ENCODE measurements at regions not wholly inside any gene's neighbourhood (a gene's known extent, or its start where the extent isn't known, plus 50 kb on each side); places are given as distances from the start of the nearest gene placed in this dataset.

DNA sequence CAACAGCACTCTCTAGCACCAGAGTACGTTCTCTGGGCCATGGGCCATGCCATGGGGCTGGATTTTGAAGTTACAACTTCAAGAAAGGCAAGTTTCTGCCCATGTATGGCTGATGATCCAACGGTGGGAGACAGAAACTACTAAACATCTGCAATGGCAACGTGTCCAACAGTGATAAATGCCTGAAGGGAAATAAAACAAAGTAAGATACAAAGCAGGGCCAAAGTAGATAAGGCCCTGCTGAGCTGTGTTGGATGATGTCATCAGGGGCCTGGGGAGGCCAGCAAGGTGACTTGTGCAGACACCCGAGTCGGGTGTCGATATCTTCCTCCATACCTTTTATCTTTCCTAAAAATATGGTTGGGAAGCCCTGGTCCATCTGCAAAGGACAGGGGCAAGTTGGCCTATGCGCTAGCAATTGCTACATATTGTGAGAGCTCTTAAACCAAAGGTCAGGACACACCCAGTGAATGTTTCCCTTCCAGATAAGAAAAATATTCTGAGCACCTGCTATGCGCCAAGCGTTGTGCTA is 487.2 kb downstream of the MN1 start:
- Histone ChIP-seq H2AFZ (ENCODE audit: low read length) (no peak overlapping the region), H3K9me3 (ENCODE audit: low read length) (no peaks in the 10 kb centered on the region), H4K20me1 (ENCODE audit: insufficient read depth, low read length) (no peaks in the 10 kb centered on the region), H3K4me1 (ENCODE audit: insufficient read depth, low read length, severe bottlenecking) (no peaks in the 10 kb centered on the region), H3K4me3 (ENCODE audit: low read depth, low read length, poor library complexity, severe bottlenecking) (no peak overlapping the region), H3K4me2 (ENCODE audit: low read length) (no peak overlapping the region), H3F3A (ENCODE audit: insufficient read depth, low read length) (no peaks in the 10 kb centered on the region), H3K9ac (ENCODE audit: low read length) (no peak overlapping the region), H3K79me2 (ENCODE audit: insufficient read depth, low read length) (no peaks in the 10 kb centered on the region), H3K36me3 (ENCODE audit: insufficient read depth, low read length) (no peaks in the 10 kb centered on the region), H3K27ac (ENCODE audit: low read depth, low read length, poor library complexity, severe bottlenecking) (no peak overlapping the region), H3K9me2 (ENCODE audit: low read depth, low read length) (no peaks in the 10 kb centered on the region), H3K27me3 (ENCODE audit: insufficient read depth, low read length) (no peaks in the 10 kb centered on the region)
- TF ChIP-seq, protein P1, sequence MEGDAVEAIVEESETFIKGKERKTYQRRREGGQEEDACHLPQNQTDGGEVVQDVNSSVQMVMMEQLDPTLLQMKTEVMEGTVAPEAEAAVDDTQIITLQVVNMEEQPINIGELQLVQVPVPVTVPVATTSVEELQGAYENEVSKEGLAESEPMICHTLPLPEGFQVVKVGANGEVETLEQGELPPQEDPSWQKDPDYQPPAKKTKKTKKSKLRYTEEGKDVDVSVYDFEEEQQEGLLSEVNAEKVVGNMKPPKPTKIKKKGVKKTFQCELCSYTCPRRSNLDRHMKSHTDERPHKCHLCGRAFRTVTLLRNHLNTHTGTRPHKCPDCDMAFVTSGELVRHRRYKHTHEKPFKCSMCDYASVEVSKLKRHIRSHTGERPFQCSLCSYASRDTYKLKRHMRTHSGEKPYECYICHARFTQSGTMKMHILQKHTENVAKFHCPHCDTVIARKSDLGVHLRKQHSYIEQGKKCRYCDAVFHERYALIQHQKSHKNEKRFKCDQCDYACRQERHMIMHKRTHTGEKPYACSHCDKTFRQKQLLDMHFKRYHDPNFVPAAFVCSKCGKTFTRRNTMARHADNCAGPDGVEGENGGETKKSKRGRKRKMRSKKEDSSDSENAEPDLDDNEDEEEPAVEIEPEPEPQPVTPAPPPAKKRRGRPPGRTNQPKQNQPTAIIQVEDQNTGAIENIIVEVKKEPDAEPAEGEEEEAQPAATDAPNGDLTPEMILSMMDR (IDR thresholded peaks at IDR 0.05; ENCODE audit: low read length), result no peak
- no peak for TF ChIP-seq EZH2 (IDR thresholded peaks at IDR 0.05; ENCODE audit: borderline replicate concordance, low read length)

DNA sequence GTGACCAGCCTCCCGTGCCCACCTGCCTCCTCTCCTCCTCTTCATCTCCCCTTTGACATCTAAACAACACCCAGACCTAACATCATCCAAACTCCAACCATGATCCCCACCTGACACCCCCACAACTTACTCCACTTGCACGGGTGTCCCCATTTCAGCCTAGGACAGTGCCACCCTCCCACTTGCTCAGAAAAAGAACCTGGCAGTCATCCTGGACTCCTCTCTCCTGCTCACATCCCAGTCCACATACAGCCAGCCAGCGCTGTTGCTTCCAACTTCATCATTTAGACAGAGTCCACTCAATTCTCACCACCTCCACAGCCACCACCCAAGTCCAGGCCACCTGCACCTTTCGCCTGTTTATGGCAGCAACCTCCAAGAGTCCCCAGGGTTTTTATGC is 485.7 kb downstream of the MN1 start:
- H3K9me3 ChIP-seq (ENCODE audit: low read length), result no peaks in the 10 kb centered on the region
- H4K20me1 ChIP-seq (ENCODE audit: insufficient read depth, low read length), result no peaks in the 10 kb centered on the region
- H3K27ac ChIP-seq (ENCODE audit: low read depth, low read length, poor library complexity, severe bottlenecking), result no peak overlapping the region
- no peaks in the 10 kb centered on the region for H3K36me3 ChIP-seq (ENCODE audit: insufficient read depth, low read length)
- no peaks in the 10 kb centered on the region for H3K4me1 ChIP-seq (ENCODE audit: insufficient read depth, low read length, severe bottlenecking)
- H3K79me2 ChIP-seq (ENCODE audit: insufficient read depth, low read length), result no peaks in the 10 kb centered on the region
- H2AFZ ChIP-seq (ENCODE audit: low read length), result no peak overlapping the region
- H3K9me2 ChIP-seq (ENCODE audit: low read depth, low read length), result no peaks in the 10 kb centered on the region
- H3F3A ChIP-seq (ENCODE audit: insufficient read depth, low read length), result no peaks in the 10 kb centered on the region
- no peaks in the 10 kb centered on the region for H3K27me3 ChIP-seq (ENCODE audit: insufficient read depth, low read length)
- H3K9ac ChIP-seq (ENCODE audit: low read length), result no peak overlapping the region
- H3K4me2 ChIP-seq (ENCODE audit: low read length), result no peak overlapping the region
- TF ChIP-seq, protein P1 (IDR thresholded peaks at IDR 0.05; ENCODE audit: low read length), result no peak
- H3K4me3 ChIP-seq (ENCODE audit: low read depth, low read length, poor library complexity, severe bottlenecking), result no peak overlapping the region

DNA sequence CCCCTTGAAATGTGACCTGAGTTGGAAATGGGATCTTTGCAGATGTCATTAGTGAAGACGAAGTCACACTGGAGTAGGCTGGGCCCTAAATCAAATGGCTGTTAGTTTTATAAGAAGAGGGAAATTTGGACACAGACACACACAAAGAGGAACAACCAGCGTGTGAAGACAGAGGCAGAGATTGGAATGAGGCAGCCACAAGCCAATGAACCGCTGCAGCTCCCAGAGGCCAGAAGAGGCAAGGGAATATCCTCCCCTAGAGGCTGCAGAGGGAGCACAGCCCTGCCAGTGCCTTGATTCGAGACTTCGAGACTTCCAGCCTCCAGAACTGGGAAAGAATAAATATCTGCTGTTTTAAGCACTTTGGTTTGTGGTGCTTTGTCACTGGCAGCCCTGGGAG is 484.5 kb downstream of the MN1 start:
- no peak overlapping the region for H2AFZ ChIP-seq (ENCODE audit: low read length)
- H3K79me2 ChIP-seq (ENCODE audit: insufficient read depth, low read length), result no peaks in the 10 kb centered on the region
- no peaks in the 10 kb centered on the region for H3K9me3 ChIP-seq (ENCODE audit: low read length)
- no peak overlapping the region for H3K4me2 ChIP-seq (ENCODE audit: low read length)
- H3F3A ChIP-seq (ENCODE audit: insufficient read depth, low read length), result no peaks in the 10 kb centered on the region
- H3K27me3 ChIP-seq (ENCODE audit: insufficient read depth, low read length), result no peaks in the 10 kb centered on the region
- H3K9me2 ChIP-seq (ENCODE audit: low read depth, low read length), result no peaks in the 10 kb centered on the region
- no peak overlapping the region for H3K9ac ChIP-seq (ENCODE audit: low read length)
- H3K27ac ChIP-seq (ENCODE audit: low read depth, low read length, poor library complexity, severe bottlenecking), result no peak overlapping the region
- no peaks in the 10 kb centered on the region for H3K36me3 ChIP-seq (ENCODE audit: insufficient read depth, low read length)
- H4K20me1 ChIP-seq (ENCODE audit: insufficient read depth, low read length), result no peaks in the 10 kb centered on the region
- H3K4me1 ChIP-seq (ENCODE audit: insufficient read depth, low read length, severe bottlenecking), result no peaks in the 10 kb centered on the region
- no peak for TF ChIP-seq EZH2 (IDR thresholded peaks at IDR 0.05; ENCODE audit: borderline replicate concordance, low read length)
- no peak overlapping the region for H3K4me3 ChIP-seq (ENCODE audit: low read depth, low read length, poor library complexity, severe bottlenecking)

DNA sequence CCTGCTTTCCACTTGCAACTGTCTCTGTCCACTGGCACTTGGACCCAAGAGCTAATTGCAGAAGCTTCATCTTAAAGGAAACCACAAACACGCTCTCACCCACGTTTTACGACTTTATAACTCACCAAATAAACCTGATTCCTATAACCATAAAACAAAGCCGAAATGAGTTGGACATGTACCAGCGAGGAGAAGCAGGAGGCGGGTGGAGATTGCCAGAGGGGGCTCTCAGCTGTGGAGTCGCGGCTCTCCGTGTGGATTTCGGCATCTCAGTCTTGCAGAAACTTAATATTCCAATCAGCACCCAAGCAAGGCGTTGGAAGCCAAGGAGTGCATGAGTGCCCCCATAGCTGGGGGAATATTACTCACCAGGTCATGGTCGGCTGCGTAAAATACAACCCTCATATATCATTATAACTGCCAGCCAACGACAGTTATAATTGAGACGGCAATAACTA is 483.6 kb downstream of the MN1 start:
- Histone ChIP-seq H4K20me1 (ENCODE audit: insufficient read depth, low read length) (no peaks in the 10 kb centered on the region), H2AFZ (ENCODE audit: low read length) (no peak overlapping the region), H3K4me3 (ENCODE audit: low read depth, low read length, poor library complexity, severe bottlenecking) (no peak overlapping the region), H3K9me2 (ENCODE audit: low read depth, low read length) (no peaks in the 10 kb centered on the region), H3K4me1 (ENCODE audit: insufficient read depth, low read length, severe bottlenecking) (no peaks in the 10 kb centered on the region), H3K27me3 (ENCODE audit: insufficient read depth, low read length) (no peaks in the 10 kb centered on the region), H3K36me3 (ENCODE audit: insufficient read depth, low read length) (no peaks in the 10 kb centered on the region), H3K27ac (ENCODE audit: low read depth, low read length, poor library complexity, severe bottlenecking) (no peak overlapping the region), H3K9me3 (ENCODE audit: low read length) (no peaks in the 10 kb centered on the region), H3K4me2 (ENCODE audit: low read length) (no peak overlapping the region), H3F3A (ENCODE audit: insufficient read depth, low read length) (no peaks in the 10 kb centered on the region), H3K9ac (ENCODE audit: low read length) (no peak overlapping the region), H3K79me2 (ENCODE audit: insufficient read depth, low read length) (no peaks in the 10 kb centered on the region)
- TF ChIP-seq, protein P1 (IDR thresholded peaks at IDR 0.05; ENCODE audit: low read length), result no peak
- TF ChIP-seq EZH2 (IDR thresholded peaks at IDR 0.05; ENCODE audit: borderline replicate concordance, low read length), result no peak

Measured in OCI-LY1 (cell line).